NCI-H524 treated with DMSO at 0.1 percent for 48 hours (cell line): ENCODE measurements at regions not wholly inside any gene's neighbourhood (a gene's known extent, or its start where the extent isn't known, plus 50 kb on each side); places are given as distances from the start of the nearest gene placed in this dataset.
"Not testable (repeated sequence)": the region's sequence is repeated elsewhere in the genome, so short reads cannot be mapped to it uniquely, and the experiment has no call there.

Experiments used
- DNase-seq: peaks from one replicate; lab custom pipeline; 2025; lab: John Stamatoyannopoulos, UW

DNA sequence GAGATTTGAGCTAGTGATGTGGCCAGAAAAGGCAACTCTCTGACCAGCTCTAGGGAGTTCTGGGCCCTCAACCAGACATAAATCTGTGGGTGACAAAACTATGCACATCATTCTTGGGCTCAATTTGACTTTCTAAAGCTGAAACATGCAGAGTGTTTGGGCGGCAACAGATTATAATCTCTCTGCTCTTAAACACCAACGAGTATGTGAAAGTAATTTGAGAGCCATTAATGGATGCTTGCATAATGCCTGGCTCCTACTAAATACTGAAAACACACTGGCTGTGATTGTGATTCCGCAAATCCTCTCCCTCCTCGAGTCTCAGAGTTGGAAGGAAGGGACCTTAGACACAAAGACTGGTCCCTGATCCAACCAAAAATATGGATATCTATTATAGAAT, 186.7 kb downstream of the UACA start:
- DNase-seq, result peak; percentile 50

DNA sequence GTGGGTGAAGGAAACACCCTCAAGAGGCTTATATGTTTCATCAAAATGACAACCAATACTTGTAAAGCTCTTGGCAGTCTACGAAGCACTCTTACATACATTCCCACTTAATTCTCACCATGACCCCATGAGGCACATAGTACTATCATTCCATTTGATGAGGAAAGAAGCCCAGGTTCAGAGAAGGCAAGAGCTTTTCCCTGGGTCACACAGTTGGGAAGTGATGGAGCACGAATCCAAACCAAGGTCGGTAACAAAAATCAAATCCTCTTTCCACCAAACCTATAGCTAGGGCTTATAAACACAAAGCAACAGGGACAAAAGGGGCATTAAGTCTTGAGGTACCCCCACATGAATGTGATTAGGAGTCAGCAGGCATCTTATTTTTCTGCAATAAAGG, 187.1 kb downstream of the UACA start:
- no peak for DNase-seq

DNA sequence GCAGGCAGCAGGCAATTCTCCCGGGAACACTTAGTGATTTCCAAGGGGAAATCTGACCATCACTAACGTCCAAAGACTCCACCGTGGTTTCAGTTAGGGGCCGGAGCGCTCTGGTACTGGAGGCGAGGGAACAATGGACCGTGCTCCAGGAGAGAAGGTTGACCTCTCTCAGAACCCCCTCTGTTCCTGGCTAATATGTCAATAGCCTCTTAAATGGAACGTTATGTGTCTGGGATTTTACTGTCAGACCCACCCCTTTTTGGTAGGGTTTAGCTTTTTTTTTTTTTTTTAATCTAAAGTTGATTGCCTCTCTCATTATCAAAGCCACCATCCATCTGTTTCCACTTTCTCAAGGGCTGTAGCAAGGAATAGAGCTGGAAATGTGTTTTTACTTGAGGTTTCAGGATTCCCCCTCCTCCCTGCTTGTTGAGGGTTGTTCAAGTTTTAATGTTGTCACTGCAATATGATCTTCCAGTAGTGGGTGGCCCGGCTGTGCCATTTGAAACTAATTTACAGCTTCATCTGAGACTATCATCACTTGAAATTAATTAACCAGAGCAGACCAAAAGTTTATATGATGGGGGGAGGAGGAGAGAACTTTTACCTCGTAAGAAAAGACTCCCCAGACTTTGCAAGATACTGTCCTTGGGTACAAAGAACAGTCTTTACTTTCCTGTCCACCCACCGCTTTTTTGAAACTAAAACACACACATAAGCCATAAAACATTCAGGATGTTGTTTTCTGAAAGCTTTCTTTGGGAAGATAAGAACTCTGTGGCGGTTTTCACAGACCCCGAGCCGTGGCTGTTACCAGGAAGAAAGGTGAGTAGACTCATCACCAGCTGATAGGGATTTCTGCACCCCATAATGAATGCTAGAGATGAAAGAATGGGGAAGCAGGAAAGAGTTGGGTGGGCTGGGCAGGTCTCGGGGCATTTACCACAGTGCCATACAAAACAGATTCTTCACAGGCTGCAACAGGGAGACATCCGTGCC, 187.8 kb downstream of the UACA start:
- peak; percentile 97 for DNase-seq

DNA sequence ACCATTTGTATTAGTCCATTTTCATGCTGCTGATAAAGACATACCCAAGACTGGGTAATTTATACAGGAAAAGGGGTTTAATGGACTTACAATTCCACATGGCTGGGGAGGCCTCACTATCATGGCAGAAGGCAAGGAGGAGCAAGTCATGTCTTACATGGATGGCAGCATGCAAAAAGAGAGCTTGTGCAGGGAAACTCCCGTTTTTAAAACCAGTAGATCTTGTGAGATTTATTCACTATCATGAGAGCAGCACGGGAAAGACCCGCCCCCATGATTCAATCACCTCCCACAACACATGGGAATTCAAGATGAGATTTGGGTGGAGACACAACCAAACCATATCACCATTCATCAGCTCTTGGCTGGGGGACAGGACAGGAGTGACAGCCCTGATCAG, 189.0 kb downstream of the UACA start:
- DNase-seq, result not testable (repeated sequence)

DNA sequence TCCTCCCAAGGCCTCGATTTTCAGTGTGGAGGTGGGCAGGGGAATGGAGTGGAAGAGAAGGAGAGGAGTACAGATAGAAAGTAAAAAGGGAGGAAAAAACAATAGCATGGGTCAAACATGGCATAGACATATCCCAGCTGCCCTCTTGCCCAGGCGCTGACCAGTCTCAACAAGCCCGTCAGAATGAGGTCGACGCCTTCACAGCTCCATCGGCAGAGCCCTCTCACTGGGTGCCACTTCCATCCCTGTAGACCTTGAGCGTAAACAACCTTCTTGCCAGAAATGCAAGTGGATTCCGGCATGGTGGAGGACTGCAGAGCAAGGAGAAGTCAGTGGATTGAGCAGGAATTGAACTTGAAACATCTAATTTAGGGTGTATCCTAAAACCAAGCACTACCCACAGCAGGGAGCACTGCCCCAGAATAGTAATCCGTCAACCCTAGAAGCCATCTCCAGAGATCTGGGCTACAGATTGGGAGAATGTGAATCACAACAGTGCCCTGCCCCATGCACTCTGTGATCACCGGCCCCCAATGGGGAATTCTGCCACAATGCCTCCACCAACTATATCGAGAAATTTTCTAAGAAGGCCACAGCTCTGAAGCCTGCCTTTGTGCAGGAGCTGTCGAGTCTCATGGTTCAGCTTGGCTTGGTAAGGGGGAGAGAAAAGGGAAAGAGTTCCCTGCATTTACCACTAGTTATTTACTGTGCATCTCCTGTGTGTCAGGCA, 190.1 kb downstream of the UACA start:
- no peak for DNase-seq

DNA sequence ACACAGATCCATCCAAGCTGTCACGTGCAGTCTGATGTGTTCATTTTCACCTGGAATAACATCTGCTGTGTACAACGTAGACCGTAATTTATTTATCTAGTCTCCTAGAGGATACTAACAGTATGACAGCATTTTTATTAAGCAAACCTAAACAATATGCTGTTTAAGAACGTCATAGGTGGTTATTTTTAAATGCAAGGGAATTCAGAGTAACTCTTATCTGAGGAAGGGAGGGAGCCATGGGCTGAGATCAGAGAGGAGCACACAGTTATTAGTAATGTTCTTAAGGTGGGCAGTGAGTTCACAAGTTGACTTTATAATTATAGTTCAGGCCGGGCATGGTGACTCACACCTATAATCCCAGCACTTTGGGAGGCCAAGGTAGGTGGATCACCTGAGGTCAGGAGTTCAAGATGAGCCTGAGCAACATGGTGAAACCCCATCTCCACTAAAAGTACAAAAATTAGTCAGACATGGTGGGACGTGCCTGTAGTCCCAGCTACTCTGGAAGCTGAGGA, 193.6 kb downstream of the UACA start:
- DNase-seq, result no peak

DNA sequence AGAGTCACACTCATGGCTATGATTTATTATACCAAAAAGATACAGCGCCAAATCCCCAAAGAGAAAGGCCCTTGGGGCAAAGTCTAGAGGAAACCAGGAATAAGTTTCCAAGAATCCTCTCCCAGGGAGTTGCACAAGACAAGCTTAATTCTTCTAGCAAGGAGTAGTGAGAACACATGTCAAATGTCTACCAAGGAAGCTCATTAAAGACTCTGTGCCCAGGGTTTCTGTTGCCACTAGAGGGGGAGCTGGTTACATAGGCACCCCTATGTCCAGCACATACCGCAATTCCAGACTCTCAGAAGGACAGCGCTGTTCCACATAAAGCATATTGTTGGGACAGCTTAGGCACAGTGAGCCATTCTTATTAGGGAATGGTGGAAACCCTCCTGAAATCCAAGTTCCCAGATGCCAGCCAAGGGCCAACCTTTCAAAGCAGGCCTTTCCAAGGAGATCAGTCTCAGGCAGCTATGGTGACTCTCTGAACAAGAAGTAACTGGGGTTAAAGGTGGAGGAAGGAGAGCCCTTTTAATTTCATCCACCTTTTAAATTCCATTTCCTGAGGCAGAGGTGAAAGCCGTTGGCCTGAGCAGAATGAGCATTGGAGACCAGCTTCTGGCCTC, 194.2 kb downstream of the UACA start:
- DNase-seq, result peak; percentile 48

DNA sequence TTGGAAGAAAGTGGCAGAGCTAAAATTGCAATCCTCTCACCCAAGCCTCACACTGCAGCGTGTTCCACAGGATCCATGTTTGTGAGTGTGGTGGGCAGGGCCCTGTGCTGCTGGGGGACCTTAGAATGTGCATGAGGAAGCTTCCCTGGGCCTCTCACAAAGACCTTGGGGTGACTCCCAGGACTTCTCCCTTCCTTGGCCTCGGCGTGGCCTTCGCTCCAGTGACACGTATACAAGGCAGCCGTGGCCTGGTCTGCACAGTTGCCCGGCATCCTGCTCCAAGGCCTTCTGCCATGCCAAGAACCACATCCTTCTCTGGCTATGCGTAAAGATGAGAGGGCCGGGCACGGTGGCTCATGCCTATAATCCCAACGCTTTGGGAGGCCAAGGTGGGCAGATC, 196.4 kb downstream of the UACA start:
- no peak for DNase-seq

DNA sequence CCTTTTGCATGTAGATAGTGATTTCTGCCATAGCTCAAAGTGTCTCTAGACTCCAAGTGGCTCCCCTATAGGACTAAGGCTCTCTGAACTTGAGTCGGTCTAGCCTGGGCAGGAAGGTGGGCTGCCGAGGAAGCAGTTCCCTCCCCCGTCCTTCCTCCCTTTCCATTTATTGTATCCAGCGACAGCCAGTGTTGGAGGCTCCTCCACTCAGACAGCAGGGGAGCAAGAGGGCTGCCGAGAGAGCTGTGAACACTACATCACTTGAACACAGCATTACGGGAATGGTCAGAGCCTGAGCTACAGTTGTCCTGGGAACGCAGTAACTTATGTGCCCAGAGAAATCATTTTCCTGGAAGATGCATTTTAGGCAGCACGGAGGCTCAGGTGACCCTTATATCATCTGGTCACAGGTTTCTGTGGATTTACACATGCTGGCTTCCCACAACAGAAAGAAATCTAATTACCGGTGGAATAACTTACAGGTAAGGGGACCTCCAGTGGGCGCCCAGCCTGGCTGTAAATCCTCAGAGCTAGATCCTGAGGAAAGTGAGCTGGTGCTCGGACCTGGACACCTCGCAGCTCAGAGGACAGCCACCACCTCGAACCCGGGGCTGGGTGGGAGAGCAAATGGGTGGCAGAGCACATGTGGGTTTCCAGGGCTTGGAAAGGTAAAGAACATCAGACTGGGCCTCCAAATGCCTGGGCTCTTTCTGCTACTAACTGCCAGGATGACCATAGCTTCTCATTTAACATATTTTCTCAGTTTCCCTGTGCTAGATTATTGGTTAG, 197.1 kb downstream of the UACA start:
- DNase-seq, result no peak

DNA sequence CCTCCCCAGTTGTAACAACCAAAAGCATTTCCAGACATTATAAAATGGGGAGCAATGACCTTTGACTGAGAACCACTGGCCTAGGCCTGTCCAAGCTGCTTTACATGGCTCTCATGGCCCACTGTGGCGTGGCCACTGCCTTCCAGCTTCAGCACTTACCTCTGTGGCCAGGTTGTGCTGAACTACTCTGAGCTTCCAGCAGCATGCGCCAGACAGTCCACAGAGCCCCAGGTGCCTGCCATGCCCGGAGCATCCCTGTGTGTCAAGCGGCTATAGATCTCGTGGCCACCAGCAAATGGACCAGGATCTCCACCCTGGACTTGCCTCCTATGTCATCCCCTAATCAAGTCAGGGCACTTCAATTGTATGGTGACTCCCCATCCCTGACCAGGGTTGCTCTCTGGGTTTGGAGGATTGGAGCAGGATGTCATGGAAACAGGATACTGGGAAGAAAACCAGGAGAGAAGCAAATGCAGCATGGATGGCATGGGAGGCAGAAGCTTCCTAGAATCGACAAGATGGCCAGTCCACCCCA, 199.7 kb downstream of the UACA start:
- DNase-seq, result no peak

DNA sequence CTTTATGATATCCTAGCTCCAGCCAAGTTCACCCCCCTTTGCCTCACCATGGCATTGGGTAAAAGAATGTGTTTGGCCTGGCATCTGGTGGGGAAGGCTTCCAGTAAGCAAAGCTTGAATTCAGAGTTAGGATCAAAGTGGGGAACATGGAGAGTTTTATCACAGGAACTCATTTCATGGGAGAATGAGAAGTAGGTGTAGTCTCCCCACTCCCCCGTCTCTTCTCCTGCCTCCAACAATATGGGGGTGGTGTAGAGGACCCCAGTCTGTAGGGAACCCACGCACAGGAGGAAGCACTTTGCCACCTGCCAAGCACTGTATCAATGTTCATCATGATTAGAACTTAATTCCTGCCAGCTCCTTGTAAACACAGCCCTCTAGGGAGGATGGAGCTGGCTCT, 200.5 kb downstream of the UACA start:
- DNase-seq, result no peak

DNA sequence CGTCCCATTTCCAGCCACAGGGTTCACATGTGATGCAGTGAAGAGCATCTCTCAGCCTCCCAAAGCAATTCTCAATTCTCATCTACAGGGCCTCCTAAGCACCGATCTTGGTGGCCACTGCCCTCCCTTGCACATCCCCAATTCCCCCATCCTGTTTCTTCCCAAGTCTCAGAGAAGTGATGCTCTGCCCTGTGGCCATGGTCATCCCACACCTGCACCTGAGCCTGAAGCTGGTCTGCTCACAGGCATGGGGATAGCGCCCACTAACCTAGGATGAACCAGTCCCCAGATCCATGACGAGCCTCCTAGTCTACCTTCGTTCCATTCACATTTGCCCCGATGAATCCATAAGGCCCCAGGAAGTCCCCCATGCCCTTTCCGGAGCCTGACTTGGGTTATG, 201.5 kb downstream of the UACA start:
- DNase-seq, result no peak

DNA sequence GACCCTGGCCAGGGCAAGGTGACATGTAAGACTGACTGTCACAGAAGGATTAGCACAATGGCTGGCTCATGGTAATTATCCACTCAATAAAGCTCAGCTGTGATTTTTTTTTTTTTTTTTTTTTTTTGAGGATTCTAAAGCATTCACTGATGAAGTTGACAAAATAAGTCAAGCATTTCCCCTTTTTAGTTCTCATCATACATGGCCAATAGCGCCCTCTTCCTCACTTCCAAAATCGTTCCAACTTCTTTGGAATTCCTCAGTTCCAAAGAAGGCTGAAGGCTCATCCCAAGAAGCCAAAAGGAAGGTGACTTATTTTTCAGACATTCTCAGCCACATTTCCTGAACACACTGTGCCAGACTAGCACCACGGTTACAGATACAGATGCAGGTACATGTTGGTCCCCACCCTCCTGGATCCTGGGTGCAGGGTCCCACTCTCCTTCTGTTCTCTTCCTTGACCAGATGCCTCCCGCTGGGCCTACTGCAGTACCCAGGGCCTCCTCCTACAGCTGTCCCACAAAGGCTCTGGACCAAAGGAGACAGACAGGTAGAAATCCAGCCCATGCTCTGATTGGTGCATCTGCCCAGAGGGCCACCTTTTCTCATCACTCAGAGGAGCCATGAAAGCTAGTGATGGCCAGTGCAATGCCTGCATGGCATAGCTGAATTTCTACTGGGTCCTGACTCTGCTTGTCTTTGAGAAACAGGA, 202.6 kb downstream of the UACA start:
- no peak for DNase-seq

DNA sequence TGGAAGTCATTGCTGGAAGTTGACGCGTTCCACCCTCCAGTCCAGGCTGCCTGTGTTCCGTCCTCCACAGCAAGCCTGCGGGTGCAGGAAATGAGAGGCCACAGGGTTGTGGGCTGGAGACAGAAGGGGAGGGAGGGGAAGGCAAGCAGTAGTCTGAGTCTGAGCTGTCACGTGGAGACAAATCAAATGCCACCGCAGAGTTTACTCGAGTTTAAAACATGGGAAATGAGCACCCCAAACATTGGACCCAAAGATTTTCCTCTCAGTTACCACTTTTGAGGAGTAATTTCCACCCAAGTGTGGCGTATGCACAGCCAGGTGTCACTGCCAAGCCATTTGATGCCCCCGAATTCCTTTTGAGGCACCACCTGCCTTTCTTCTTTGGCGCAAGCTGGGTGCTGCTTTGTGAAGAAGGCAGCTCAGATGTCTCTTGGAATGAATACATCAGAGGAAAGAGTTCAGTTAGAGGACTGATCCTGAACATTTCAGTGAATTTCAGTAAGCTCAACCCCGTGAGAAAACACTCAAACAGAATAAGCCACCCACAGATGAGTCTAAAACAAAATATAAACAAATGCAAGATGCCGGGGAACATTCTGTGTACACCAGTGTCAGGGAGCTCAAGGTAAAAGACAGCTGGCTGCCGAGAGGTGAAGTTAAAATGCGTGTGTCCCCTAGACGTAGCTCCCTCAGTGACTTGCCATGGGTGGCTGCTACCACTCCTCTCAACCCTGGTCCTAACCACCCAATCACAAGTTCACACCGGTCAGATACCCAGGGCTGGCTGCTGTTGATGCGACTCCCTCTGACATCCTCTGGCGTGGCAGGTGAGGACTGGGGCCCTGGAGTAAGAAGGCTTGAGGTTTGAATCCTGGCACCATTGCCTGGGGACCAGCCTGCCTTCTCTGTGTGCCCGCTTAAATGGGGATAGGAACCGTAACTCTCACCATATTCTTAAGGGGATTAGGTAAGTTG, 203.8 kb downstream of the UACA start:
- no peak for DNase-seq

DNA sequence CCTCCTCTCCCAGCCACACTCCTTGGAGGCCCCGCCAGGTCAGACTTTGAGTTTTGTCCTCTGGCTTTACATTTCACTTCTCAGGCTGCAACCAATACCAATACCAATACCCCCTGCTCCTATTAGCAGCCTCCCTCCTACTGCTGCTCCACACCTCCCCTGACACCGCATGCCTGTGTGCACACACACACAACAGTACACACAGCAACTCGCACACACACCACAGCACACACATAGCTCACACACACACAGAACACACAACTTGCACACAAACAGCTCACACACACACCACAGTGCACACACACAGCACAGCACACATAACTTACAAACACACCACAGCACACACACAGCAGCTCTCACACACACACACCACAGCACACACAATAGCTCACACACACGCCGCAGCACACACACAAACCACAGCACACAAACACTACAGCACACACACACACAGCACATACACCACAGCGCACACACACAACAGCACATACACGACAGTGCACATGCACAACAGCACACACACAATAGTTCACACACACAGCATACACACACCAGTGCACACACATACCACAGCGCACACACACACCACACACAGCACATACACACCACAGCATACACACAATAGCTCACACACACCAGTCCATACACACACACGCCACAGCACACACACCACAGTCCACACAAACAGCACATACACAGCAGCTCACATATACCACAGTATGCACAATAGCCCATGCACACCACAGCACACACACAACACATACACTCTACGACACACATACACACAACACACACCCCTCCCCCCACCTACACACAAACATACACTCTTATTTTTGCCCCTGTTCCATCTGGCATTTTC, 204.7 kb downstream of the UACA start:
- DNase-seq, result no peak

DNA sequence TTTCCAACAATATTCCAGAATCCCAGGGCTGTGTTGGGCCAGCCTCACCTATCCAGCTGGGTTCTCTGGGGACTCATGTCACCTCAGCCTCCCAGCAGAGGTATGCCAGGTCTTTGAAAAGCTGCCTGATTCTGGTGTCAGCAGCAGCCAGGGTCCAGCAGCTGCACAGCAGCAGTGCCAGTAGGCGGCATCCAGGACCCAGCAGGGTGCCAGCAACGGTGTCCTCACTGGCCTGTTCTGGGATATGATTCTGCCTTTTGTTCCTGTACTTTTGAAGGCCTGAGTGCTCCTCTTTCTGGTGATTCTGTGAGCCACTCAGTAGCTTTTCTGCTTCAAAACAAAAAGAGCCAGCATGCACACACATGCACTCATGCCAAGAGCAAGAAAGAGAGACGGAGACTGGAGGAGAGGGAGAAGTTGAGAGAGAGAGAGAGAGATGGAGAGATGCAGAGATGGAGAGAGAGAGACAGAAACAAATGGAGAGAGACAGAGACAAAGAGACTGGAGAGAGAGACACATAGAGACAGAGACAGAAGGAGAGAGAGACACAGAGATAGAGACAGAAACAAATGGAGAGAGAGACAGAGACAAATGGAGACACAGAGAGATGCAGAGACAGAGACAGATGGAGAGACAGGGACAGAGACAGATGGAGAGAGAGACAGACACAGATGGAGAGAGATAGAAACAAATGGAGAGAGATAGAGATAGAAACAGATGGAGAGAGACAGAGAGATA, 205.7 kb downstream of the UACA start:
- DNase-seq, result no peak

DNA sequence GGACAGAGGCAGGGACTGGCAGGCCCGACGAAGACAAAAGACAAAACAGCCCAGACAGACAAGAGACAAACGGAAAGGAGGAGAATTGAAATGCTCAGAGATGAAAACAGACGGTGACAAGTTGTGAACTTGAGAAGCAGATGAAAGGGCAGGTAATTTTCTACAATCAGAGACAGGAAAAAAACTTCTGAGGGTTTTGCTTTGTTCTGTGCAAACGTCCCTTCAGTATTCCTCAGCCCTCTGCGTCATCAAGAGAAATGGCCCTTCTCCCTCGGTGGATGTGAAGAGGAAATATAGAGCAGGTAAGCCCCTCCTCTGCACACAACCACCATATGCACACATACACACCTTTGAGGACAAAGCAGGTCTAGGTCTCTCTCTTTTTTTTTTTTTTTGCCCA, 206.6 kb downstream of the UACA start:
- no peak for DNase-seq
